SK-N-SH treated with all-trans-retinoic acid at 6 μM for 48 hours (cell line): ENCODE measurements at regions not wholly inside any gene's neighbourhood (a gene's known extent, or its start where the extent isn't known, plus 50 kb on each side); places are given as distances from the start of the nearest gene placed in this dataset.

Experiments
- BACH2 ChIP-seq: fragments of 250-450 bp; sonication (Bioruptor Pico); IDR thresholded peaks from 2 replicates; pipeline ENCODE4 v1.9.0; 2021; ENCODE audit warnings: mild to moderate bottlenecking, borderline replicate concordance
- CSDC2 ChIP-seq: fragments of 250-450 bp; sonication (Bioruptor Pico); IDR thresholded peaks from 2 replicates; pipeline ENCODE4 v1.5.0; 2020; ENCODE audit warnings: mild to moderate bottlenecking, moderate library complexity
- CSRNP3 ChIP-seq: fragments of 250-450 bp; sonication (Bioruptor Pico); IDR thresholded peaks from 2 replicates; pipeline ENCODE4 v1.5.1; 2021; ENCODE audit warnings: mild to moderate bottlenecking, moderate library complexity
- ISL1 ChIP-seq: fragments of 250-450 bp; sonication (Bioruptor Pico); IDR thresholded peaks from 2 replicates; pipeline ENCODE4 v2.1.2; 2022; ENCODE audit warnings: mild to moderate bottlenecking, moderate library complexity
- PATZ1 ChIP-seq: fragments of 250-450 bp; sonication (Bioruptor Pico); IDR thresholded peaks from 2 replicates; pipeline ENCODE4 v1.8.0; 2020; ENCODE audit warnings: mild to moderate bottlenecking, moderate library complexity, borderline replicate concordance
- TSHZ2 ChIP-seq: fragments of 250-450 bp; sonication (Bioruptor Pico); IDR thresholded peaks from 2 replicates; pipeline ENCODE4 v1.5.0; 2020; ENCODE audit warnings: mild to moderate bottlenecking, moderate library complexity
- ZC3H10 ChIP-seq: fragments of 250-450 bp; sonication (Bioruptor Pico); IDR thresholded peaks from 2 replicates; pipeline ENCODE4 v1.5.1; 2021; ENCODE audit warnings: mild to moderate bottlenecking, moderate library complexity
- ZFP30 ChIP-seq: fragments of 450-650 bp; formaldehyde crosslinking; IDR thresholded peaks from 2 replicates; pipeline ENCODE4 v1.5.0; 2022; ENCODE audit warnings: mild to moderate bottlenecking, moderate library complexity
- ZNF8 ChIP-seq: fragments of 450-650 bp; formaldehyde crosslinking; IDR thresholded peaks from 2 replicates; pipeline ENCODE4 v1.5.0; 2020; ENCODE audit warnings: mild to moderate bottlenecking, moderate library complexity

GRCh38 chr12:73106296-73106695 is 834.1 kb downstream of the TRHDE start:
- TF ChIP-seq ZFP30 (CRISPR knock-in tag) (no peak), CSRNP3 (no peak), ISL1 (CRISPR knock-in tag) (no peak), ZC3H10 (CRISPR knock-in tag) (no peak), TSHZ2 (CRISPR knock-in tag) (no peak), ZNF8 (no peak), PATZ1 (no peak), BACH2 (CRISPR knock-in tag) (no peak), CSDC2 (no peak)
